NCI-H748 (cell line): ENCODE measurements at regions not wholly inside any gene's neighbourhood (a gene's known extent, or its start where the extent isn't known, plus 50 kb on each side); places are given as distances from the start of the nearest gene placed in this dataset.
"Not testable (repeated sequence)": the region's sequence is repeated elsewhere in the genome, so short reads cannot be mapped to it uniquely, and the experiment has no call there.

ENCODE experiments used
- DNase-seq: peaks from one replicate; lab custom pipeline; 2025; ENCODE audit not compliant: unreplicated experiment; lab: John Stamatoyannopoulos, UW

DNA sequence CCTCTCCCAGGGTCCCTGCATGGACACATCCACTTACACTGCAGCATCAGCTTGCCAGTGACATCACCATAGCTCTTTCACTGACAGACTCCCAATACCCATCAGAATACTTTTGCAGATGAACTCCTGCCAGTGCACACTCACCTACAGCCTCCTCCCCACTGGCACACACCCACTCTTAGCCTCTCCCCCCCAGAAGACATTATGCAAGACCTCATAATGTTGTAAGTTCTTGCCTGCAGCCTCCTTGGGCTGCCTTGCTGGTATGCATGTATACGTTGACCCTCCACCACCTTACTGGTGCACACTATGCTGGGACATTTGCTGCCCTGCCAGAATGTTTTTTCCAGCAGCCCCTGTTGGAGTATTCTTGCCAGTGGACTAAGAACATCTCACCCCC, 324.2 kb downstream of the AEBP2 start:
- DNase-seq = no peak

DNA sequence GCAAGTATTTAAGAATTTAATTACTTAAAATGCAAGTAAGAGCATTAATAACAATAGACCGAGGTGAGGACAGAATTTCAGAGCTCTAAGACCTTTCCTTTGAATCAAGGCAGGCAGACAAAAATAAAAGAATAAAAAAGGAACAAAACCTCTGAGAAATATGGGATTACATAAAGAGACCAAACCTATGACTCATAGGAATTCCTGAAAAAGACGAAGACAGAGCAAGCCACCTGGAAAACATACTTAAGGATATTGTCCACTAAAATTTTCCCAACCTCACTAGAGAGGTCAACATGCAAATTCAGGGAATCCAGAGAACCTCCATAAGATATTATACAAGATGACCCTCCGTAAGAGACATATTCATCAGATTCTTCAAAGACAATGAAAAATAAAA, 325.1 kb downstream of the AEBP2 start:
- no peak for DNase-seq

DNA sequence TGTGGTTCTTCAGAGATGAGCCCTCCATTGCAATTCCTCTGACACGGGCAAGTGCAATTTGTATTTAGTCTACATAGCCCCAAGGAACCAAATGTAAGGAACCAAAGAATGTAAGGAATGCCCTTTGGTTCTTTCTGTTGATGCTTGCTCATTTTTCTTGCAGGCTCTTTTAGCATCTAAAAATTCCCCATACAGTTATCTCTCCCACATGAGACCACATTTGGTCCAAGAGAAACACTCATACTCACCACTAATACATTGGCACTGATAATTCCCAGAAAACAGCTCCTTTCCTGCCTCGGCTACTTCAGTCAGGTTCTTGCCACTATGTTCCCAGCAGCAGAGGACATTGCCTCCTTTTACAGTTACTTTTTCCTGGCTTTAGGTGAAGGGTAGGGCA, 332.6 kb downstream of the AEBP2 start:
- no peak for DNase-seq

DNA sequence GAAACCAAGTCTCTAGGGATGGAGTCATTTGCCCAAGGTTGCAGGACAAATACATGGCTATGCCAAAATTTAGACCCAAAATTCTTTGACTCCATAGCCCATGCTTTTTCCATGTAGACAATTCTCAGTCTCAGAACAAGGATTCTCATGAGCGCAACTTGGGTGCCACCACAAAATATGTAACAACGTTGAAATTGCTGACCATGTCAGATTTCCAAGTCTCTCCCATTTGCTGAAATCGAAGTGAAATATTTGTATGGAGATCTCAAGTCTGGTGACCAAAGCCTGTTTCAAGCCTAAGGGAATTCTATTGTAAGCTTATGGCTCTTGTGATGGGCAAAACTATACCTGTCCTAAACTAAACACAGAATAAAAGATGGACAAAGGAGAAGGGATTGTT, 333.5 kb downstream of the AEBP2 start:
- DNase-seq = no peak

DNA sequence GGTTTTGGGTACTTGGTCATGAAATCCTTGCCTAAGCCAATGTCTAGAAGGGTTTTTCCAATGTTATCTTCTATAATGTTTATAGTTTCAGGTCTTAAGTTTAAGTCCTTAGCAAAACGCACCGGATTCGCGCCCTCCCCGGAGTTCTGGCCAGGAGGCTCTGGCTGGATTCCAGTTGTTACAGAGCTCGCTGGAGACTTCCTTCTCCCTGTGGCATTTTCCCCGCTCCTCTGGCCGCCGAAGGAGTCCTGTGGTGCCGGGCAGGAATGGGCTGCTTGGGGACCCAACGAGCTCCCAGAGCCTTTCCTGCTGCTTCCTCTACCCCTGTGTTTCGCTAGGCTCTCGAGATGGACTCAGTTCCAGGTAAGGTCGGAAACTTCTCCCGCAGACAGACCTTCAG, 335.9 kb downstream of the AEBP2 start:
- no peak for DNase-seq

DNA sequence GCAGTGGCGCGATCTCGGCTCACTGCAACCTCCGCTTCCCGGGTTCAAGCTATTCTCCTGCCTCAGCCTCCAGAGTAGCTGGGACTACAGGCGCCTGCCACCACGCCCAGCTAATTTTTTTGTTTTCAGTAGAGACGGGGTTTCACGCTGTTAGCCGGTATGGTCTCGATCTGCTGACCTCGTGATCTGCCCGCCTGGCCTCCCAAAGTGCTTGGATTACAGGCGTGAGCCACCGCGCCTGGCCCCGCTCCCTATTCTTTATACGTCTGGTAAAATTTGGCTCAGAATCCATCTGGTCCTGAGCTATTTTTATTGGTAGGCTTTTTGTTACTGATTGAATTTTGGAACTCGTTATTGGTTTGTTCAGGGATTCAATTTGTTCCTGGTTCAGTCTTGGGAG, 336.7 kb downstream of the AEBP2 start:
- not testable (repeated sequence) for DNase-seq

DNA sequence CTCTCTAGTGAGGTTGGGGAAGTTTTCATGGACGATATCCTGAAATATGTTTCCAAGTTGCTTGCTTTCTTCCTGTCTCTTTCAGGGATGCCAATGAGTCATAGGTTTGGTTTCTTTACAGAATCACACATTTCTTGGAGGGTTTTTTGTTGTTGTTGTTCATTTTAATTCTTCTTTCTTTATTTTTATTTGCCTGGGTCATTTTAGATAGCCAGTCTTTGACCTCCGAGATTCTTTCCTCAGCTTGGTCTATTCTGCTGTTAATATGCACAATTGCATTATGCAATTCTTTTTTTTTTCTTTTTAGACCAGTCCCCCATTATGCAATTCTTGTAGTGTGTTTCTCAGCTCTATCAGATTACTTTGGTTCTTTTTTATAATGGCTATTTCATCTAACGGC, 338.9 kb downstream of the AEBP2 start:
- DNase-seq = no peak

DNA sequence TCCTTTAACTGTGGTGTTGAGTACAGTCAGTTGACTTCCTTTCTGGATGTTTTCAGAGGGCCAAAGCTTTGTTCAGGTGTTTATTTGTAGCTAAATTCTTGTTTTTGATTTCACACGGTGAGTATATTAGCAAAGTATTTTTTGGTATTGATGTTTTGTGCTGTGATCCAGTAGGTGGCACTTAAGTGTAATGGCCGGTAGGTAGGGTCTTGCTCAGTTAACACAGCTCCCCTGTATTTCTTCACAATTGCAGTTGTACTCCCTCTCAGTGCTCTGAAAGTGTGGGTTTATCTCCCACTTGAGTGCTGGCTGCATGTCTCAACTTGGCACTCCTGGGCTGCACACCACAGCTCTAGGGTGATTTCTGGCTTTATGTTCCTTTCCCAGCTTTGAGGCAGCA, 339.5 kb downstream of the AEBP2 start:
- peak; percentile 11 for DNase-seq

DNA sequence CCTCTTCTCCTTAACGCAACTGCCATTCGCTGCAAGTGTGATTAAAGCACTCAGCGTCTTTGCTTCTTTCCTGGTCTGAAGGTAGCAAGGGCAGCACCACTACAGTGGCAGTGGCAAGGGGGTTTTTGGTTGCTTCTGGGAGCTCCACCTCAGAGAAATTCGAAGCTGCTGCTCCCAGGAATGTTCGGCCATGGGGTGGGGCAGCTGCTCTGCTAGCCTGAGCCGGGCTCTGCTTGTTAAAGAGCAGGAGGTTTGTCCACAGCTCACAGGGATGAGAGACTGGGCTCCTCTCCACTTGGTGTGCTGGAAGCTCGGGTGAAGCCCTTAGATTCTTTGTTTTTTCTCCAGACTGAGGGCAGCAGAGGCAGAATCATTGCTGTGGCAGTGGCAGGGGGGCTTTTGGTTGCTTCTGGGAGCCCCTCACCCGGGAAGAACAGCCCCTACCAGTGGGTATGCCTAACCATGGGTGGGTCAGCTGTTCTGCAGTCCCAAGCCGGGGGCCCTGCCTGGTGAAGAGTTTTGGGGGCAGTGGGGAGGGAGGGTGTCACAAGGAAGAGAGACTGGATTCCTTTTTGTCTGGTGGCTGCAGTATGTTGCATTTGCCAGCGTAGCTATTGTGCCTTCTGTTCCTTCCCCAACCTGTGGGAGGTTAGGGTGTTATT, 340.2 kb downstream of the AEBP2 start:
- peak; percentile 16 for DNase-seq

DNA sequence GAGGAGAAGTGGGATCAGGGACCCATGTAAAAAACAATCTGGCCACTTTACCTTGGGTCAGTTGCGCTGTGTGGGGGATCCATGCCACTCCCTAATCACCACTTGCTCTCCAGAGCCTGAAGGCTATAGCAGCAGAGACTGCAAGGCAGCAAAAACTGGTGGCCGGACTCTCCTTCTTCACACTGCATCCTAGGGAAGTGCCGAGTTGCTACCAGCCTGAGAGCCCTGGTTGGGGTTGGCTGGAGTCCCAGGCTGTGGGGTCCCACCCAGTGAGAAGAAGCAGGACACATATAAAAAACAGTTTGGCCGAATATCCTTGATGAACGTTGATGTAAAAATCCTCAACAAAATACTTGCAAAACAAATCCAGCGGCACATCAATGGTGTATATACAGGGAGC, 341.2 kb downstream of the AEBP2 start:
- DNase-seq = no peak

DNA sequence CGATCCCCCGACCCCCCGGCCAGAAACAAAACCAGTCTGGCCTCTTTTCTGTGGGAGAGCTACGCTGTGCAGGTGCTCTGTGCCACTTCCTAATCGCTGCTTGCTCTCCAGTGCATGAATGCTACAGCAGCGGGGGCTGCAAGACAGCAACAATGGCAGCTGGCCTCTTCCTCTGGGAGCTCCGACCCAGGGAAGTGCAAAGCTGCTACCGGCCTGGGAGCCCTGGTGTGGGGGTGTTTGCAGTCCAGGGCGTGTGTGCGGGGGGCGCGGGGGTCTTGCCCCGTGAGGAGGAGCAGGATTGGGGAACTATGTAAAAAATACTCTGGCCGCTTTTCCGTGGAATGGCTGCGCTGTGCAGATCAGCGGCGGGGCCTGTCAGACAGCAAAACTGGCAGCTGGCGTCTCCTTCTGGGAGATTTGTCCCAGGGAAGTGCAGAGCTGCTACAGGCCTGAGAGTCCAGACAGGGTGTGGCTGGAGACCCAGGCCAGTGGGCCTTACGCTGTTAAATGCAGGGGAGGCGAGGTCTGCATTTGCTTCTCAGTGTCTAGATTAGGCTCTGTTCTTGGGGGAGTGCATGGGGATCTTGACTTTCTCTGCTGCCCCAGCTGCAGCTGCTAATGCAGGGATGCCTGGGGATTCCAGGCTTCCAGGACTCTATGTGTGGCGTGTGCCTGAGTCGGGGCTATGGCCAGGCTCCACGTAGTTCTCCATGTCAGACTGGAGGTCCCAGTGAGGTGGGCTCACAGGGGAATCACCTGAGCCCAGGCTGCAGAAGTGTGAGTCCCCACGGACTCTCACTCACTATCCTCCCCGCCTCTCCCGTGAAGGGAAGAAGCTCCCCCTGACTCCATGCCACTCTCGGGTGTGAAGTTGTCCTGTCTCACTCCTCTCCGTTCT, 344.5 kb downstream of the AEBP2 start:
- peak; percentile 44 for DNase-seq

DNA sequence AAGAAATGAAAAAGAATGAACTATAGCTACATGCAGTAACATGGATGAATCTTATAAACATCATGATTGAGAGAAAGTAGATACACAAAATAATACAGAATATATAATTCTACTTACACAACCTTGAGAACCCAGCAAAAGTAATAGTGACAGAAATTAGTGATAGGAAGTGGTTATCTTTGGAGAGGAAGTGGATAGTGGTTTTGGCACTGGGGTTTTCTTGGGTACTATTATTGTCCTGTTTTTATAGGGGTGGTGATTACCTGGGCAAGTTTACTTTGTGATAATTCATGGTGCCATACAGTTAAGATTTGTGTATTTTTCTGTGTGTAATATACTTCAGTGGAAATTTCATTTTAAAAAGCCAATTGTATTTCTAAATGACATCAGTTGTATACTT, 352.7 kb downstream of the AEBP2 start:
- no peak for DNase-seq

DNA sequence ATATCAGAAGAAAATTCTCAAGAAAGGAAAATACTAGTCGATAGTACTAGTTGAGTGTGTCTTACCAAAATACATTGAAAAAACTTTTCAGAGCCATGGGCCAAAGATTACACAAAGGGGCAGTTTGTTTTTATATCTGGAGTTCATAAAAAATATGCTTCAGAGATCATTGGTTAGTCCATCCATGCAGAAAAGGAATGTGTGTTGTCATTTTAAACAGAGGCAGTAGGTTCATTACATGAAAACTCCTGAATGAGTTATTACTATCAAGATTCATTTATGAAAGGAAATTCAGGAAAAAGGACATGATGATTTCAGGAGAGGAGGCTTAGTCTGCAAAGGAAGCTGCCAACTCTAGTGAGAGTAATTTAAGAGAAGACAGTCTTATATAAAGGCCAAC, 354.8 kb downstream of the AEBP2 start:
- no peak for DNase-seq

DNA sequence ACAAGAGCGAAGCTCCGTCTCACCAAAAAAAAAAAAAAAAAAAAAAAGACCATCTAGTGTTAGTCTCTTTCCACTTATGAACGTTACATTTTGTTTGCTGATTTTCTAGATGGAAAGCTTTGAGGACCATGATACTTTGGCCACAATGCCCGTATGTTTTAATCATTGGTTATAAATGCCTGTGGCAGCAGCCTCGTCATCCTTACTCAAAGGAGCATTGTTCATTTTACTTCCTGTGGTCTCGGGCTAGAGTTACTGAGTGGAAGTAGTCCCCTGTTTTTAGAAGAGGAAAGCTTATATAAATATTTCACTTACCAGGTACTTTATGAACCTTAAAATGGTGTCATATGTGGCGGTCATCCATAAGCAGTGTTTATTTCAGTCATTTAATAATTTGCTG, 359.9 kb downstream of the AEBP2 start:
- no peak for DNase-seq

DNA sequence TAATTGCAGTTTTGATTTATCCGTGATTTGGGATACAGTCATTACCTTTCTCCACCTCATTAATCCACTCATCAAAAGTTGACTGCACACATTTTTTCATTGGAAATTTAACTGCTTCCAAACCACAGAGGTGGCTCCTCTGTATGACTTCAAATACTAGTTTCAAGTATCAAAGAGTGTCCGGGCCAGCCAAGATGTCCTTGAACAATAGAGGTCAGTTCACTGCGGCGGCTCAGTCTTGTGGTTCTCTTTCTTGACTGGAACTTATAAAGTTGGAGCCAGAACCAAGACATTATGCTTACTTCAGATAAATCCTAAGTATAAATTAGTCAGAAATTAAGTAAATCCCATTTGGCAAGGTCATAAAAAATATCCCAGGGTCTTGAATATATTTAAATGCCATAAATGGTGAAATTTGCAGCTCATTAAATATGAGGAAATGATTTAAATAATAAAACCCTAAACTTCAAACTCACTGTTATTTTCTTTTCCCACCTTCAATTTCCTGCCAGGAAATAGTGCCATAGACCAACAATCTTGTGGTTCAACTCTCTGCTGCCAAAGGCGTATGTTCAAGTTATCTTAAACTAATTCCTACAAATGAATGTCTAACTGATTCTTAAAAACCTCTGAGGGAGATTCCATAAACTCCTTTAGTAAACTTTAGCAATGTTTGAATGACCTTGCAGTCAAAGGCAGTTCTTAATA, 360.8 kb downstream of the AEBP2 start:
- no peak for DNase-seq

DNA sequence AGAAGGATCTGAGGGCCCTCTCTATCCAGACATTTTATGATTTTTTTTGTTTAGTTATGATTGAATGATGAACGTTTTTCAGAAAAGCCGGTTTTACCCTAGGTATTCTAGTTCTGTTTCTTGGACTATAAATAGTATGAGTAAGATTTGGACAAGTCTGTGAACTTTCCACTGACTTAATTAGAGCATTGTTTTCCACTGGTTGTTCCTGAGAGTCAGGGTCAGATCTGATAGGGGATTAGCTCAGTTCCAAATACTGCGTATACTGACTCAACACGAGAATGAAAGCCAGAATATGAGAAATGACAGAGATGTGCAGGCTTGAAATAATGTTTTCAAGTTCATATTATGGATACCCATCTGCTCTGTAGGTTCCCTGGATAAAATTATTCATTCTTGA, 361.6 kb downstream of the AEBP2 start:
- no peak for DNase-seq

DNA sequence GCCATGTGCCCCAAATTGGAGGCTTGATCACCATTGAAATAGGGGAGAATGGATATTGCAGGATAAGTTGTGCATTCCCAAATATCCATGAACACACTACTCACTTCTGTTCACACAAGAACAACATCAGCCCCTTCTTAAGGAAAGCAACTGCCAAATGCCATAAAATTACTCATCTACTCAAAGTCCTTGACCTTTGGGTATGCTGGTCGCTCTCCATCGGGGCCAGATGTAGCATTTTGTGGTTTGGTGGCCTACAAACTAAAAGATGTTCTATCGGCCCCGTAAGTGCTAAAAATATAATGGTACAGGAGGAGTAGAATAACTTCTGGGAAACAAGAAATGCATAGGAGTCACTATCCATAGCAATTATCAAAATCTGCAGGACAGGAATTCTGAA, 362.6 kb downstream of the AEBP2 start:
- no peak for DNase-seq

DNA sequence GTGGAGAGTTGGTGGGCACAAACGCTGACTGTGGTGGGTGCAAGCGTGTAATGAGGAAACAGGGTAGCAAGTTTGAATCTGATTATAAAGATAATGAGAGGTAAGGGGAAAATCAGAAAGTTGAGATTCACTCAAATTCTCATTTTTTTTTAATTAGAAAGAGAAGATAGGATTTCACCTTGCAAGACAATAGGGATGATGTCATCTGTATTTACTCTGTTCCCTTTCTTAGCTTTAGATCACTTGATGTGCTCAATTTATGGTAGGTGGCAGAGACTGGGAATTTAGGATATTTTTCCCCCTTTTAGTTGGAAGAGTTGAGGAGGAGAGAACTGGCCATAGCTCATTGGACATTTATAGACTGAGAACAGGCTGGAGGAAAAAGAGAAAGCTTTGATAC, 363.6 kb downstream of the AEBP2 start:
- no peak for DNase-seq

DNA sequence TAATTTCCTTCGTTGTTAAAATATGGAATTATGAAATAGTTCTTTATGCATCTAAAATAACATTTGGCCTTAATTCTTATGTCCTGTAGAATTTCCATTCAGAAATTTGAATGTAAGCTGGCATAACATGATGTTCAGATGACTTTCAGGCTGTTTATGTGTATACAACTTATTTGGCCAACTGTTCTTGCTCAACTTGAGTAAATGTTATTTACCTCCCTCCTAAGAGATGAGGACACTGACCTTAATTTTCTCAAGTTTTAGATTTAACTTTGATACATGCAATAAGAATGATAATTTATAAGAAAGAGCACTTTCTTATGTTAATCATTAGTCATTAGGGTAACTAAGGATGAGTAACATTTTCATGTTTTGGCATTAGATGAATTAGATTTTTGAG, 365.4 kb downstream of the AEBP2 start:
- no peak for DNase-seq

DNA sequence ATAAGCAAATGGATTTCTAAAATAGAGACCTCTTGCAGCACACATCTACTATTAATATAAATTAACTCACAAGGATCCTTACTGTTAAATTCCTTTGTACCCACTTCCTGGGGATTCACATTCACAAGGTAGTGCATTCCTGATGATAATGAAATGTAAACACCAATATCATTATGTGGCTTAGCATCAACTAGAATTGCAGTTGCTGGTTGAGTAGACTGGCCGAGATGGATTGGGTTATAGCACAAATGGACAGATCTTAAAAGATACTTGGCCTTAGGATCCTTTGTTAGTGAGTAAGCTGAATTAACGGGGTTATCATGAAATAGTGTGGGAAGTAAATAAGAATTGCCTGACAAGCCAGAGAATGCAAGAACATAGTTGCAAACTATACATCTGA, 369.1 kb downstream of the AEBP2 start:
- DNase-seq = no peak

DNA sequence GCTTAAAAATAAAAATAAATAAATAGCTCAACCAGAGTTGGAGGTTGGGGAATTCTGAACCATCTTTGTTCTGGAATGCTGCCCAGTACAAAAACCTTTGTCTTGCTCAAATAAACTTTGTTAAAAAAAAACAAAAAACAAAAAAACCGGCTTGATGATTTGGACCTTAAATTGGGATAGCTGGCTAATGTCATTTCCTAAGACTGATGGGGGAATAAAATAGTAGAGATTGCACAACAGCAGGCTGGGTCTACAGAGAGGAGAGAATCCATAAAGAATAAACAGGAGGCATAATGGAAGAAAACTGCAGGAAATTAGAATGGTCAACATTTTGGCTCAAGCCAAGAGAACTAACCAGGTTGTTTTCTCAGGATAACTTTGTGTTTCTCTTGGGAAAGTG, 370.9 kb downstream of the AEBP2 start:
- no peak for DNase-seq

DNA sequence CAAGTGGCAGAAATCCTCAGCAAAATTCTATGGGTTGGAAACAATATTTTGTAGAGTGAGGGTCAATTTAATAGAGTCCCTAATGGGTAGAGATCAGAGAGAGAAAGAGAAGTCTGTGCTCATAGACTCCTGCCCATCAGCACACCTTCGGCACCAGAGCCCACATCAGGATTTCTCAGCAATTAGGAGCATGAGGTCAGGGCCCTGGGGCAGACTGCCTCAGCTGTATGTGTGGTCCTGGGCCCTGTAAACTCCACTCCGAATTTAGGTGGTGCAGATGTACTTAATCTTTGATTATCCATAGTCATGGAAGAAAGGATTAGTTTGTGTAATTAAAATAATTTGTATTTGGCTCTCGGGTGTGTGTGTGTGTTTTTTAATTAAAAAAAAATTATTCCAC, 372.6 kb downstream of the AEBP2 start:
- DNase-seq = no peak
